ENCODE measurements at regions not wholly inside any gene's neighbourhood (a gene's known extent, or its start where the extent isn't known, plus 50 kb on each side); places are given as distances from the start of the nearest gene placed in this dataset.
"Not testable (repeated sequence)": the region's sequence is repeated elsewhere in the genome, so short reads cannot be mapped to it uniquely, and the experiment has no call there.

GRCh38 chr13:74557870-74558269, 423.7 kb upstream of the KLF12 start:
- DNase-seq: no peak

- no peak for DNase-seq
These were observed 421.6 kb upstream of the KLF12 start for GRCh38 chr13:74555651-74556420.

GRCh38 chr13:74555276-74555625, 421.0 kb upstream of the KLF12 start:
- DNase-seq: no peak

- DNase-seq: no peak
These were observed 420.5 kb upstream of the KLF12 start for GRCh38 chr13:74554569-74555275.

- DNase-seq: no peak
These were observed 415.8 kb upstream of the KLF12 start for GRCh38 chr13:74550039-74550438.

- DNase-seq: not testable (repeated sequence)
These were observed 402.4 kb upstream of the KLF12 start for GRCh38 chr13:74536649-74537048.

- DNase-seq: no peak
These were observed 399.0 kb upstream of the KLF12 start for GRCh38 chr13:74533226-74533625.

- DNase-seq: no peak
These were observed 395.8 kb upstream of the KLF12 start for GRCh38 chr13:74530011-74530410.

GRCh38 chr13:74528734-74529513, 394.7 kb upstream of the KLF12 start:
- DNase-seq: no peak

GRCh38 chr13:74523057-74523456, 388.9 kb upstream of the KLF12 start:
- DNase-seq: no peak

- DNase-seq: no peak
These were observed 377.3 kb upstream of the KLF12 start for GRCh38 chr13:74511523-74511922.

- DNase-seq: no peak
These were observed 353.0 kb upstream of the KLF12 start for GRCh38 chr13:74487091-74487722.

GRCh38 chr13:74485757-74486156, 351.6 kb upstream of the KLF12 start:
- DNase-seq: no peak

GRCh38 chr13:74479124-74479523, 344.9 kb upstream of the KLF12 start:
- DNase-seq: no peak

GRCh38 chr13:74476788-74477187, 342.6 kb upstream of the KLF12 start:
- no peak for DNase-seq

GRCh38 chr13:74476365-74476764, 342.2 kb upstream of the KLF12 start:
- DNase-seq: no peak

GRCh38 chr13:74466864-74467263, 332.7 kb upstream of the KLF12 start:
- no peak for DNase-seq

GRCh38 chr13:74466020-74466419, 331.8 kb upstream of the KLF12 start:
- no peak for DNase-seq

GRCh38 chr13:74465271-74465670, 331.1 kb upstream of the KLF12 start:
- no peak for DNase-seq

GRCh38 chr13:74464670-74465069, 330.5 kb upstream of the KLF12 start:
- no peak for DNase-seq

GRCh38 chr13:74461011-74461410, 326.8 kb upstream of the KLF12 start:
- no peak for DNase-seq

GRCh38 chr13:74452881-74453280, 318.7 kb upstream of the KLF12 start:
- no peak for DNase-seq

GRCh38 chr13:74452176-74452575, 318.0 kb upstream of the KLF12 start:
- DNase-seq: no peak
